HEK293 (cell line): ENCODE measurements at regions not wholly inside any gene's neighbourhood (a gene's known extent, or its start where the extent isn't known, plus 50 kb on each side); places are given as distances from the start of the nearest gene placed in this dataset.

Experiments
- CTCF ChIA-PET: fragments of 350-600 bp; formaldehyde crosslinking; extraction: SDS; loops from one replicate; lab custom pipeline; 2021; ENCODE audit warnings: antibody characterized with exemption; lab: Yijun Ruan, JAX
- POLR2A ChIA-PET: fragments of 300-600 bp; formaldehyde crosslinking; extraction: SDS; loops from one replicate; lab custom pipeline; 2020; ENCODE audit warnings: antibody characterized with exemption, inconsistent platforms; lab: Yijun Ruan, JAX
- H3K27ac ChIP-seq: fragments of 200-500 bp; sonication (Bioruptor generic); 2 replicates; pipeline ENCODE4 v1.5.1; 2014; ENCODE audit warnings: low read depth, low read length, control low read depth, inconsistent platforms; ENCODE audit errors: extremely low read depth
- H3K36me3 ChIP-seq, 2 experiments: fragments of 200-500 bp in 1 of 2; sonication (Bioruptor generic) in 1 of 2; 1 replicate in 1 of 2; 2 replicates in 1 of 2; pipeline ENCODE4 v1.5.1; 2014 to 2017; ENCODE audit warnings: inconsistent platforms in 2 of 2, low read length in 2 of 2; ENCODE audit not compliant: control insufficient read depth in 2 of 2, insufficient read depth in 1 of 2
- H3K4me1 ChIP-seq: fragments of 200-500 bp; sonication (Bioruptor generic); 2 replicates; pipeline ENCODE4 v1.5.1; 2014; ENCODE audit warnings: mild to moderate bottlenecking, low read length, inconsistent platforms; ENCODE audit not compliant: control insufficient read depth, insufficient read depth
- H3K4me3 ChIP-seq: 2 replicates; pipeline ENCODE4 v1.5.1; 2011; ENCODE audit warnings: low read depth, mild to moderate bottlenecking, control low read depth, low read length, moderate library complexity
- H3K9me3 ChIP-seq: fragments of 200-500 bp; sonication (Bioruptor generic); 2 replicates; pipeline ENCODE4 v1.5.1; 2014; ENCODE audit warnings: low read depth, low read length, inconsistent platforms; ENCODE audit not compliant: control insufficient read depth, insufficient read depth
- FEZF1 ChIP-seq: fragments of 450-650 bp; formaldehyde crosslinking; IDR thresholded peaks from 2 replicates; pipeline ENCODE4 v1.5.1; 2016; ENCODE audit warnings: missing biosample characterization, missing genetic modification characterization
- GLI2 ChIP-seq: fragments of 450-650 bp; formaldehyde crosslinking; IDR thresholded peaks from 2 replicates; pipeline ENCODE4; 2017; ENCODE audit warnings: missing biosample characterization, missing genetic modification characterization, low read depth, borderline replicate concordance
- HOXC10 ChIP-seq: sonication (generic); formaldehyde crosslinking; IDR thresholded peaks from 2 replicates; pipeline ENCODE4 v1.8.1; 2023; ENCODE audit warnings: mild to moderate bottlenecking, missing genetic modification reagents
- IKZF3 ChIP-seq: fragments of 450-650 bp; IDR thresholded peaks from 2 replicates; pipeline ENCODE4 v1.5.0; 2018; ENCODE audit warnings: missing biosample characterization, mild to moderate bottlenecking, missing genetic modification characterization, moderate library complexity
- OSR2 ChIP-seq: fragments of 450-650 bp; formaldehyde crosslinking; IDR thresholded peaks from 2 replicates; pipeline ENCODE4 v1.5.1; 2016; ENCODE audit warnings: missing biosample characterization, missing genetic modification characterization
- TCF7L2 ChIP-seq: IDR thresholded peaks from 2 replicates; pipeline ENCODE4 v1.6.1; 2011; ENCODE audit warnings: low read depth, mild to moderate bottlenecking, inconsistent platforms, low read length, moderate library complexity, borderline replicate concordance
- ZNF341 ChIP-seq: fragments of 450-650 bp; formaldehyde crosslinking; IDR thresholded peaks from 2 replicates; pipeline ENCODE4; 2016; ENCODE audit warnings: low read depth, missing biosample characterization, missing genetic modification characterization
- ZNF426 ChIP-seq: fragments of 450-650 bp; formaldehyde crosslinking; IDR thresholded peaks from 2 replicates; pipeline ENCODE4 v1.5.1; 2017; ENCODE audit warnings: missing biosample characterization, missing genetic modification characterization, mild to moderate bottlenecking, inconsistent platforms, moderate library complexity
- ZNF501 ChIP-seq: fragments of 450-650 bp; formaldehyde crosslinking; IDR thresholded peaks from 2 replicates; pipeline ENCODE4 v1.5.1; 2016; ENCODE audit warnings: missing biosample characterization, missing genetic modification characterization
- ZNF555 ChIP-seq: fragments of 450-650 bp; formaldehyde crosslinking; conservative IDR thresholded peaks from 2 replicates; pipeline ENCODE4 v1.5.1; 2017; ENCODE audit warnings: missing biosample characterization, mild to moderate bottlenecking, missing genetic modification characterization, inconsistent platforms
- ZNF596 ChIP-seq: fragments of 450-650 bp; IDR thresholded peaks from 2 replicates; pipeline ENCODE4 v1.5.0; 2018; ENCODE audit warnings: missing biosample characterization, mild to moderate bottlenecking, missing genetic modification characterization, moderate library complexity
- ZNF843 ChIP-seq: fragments of 450-650 bp; formaldehyde crosslinking; IDR thresholded peaks from 2 replicates; pipeline ENCODE4 v1.5.1; 2016; ENCODE audit warnings: missing biosample characterization, missing genetic modification characterization
- ZSCAN16 ChIP-seq: fragments of 450-650 bp; formaldehyde crosslinking; IDR thresholded peaks from 2 replicates; pipeline ENCODE4 v1.5.1; 2016; ENCODE audit warnings: missing biosample characterization, missing genetic modification characterization
- ZXDB ChIP-seq: fragments of 450-650 bp; formaldehyde crosslinking; IDR thresholded peaks from 2 replicates; pipeline ENCODE4 v1.5.1; 2016; ENCODE audit warnings: missing biosample characterization, missing genetic modification characterization
- TF ChIP-seq, protein P1 (sequence below): fragments of 450-650 bp; formaldehyde crosslinking; IDR thresholded peaks from 2 replicates; pipeline ENCODE4 v1.5.1; 2017; ENCODE audit warnings: missing biosample characterization, missing genetic modification characterization
- TF ChIP-seq, protein P2 (sequence below): fragments of 450-650 bp; formaldehyde crosslinking; IDR thresholded peaks from 2 replicates; pipeline ENCODE4 v1.5.1; 2017; ENCODE audit warnings: missing biosample characterization, missing genetic modification characterization
- TF ChIP-seq, protein P3 (sequence below): fragments of 450-650 bp; formaldehyde crosslinking; IDR thresholded peaks from 2 replicates; pipeline ENCODE4 v1.5.1; 2017; ENCODE audit warnings: missing biosample characterization, missing genetic modification characterization
- TF ChIP-seq, protein P4 (sequence below): fragments of 450-650 bp; formaldehyde crosslinking; IDR thresholded peaks from 2 replicates; pipeline ENCODE4 v1.5.1; 2016; ENCODE audit warnings: missing biosample characterization, missing genetic modification characterization
- TF ChIP-seq, protein P5 (sequence below): fragments of 450-650 bp; formaldehyde crosslinking; IDR thresholded peaks from 2 replicates; pipeline ENCODE4 v1.5.1; 2017; ENCODE audit warnings: missing biosample characterization, missing genetic modification characterization
- TF ChIP-seq, protein P6 (sequence below): fragments of 450-650 bp; formaldehyde crosslinking; IDR thresholded peaks from 2 replicates; pipeline ENCODE4 v1.5.1; 2016; ENCODE audit warnings: missing biosample characterization, missing genetic modification characterization

DNA sequence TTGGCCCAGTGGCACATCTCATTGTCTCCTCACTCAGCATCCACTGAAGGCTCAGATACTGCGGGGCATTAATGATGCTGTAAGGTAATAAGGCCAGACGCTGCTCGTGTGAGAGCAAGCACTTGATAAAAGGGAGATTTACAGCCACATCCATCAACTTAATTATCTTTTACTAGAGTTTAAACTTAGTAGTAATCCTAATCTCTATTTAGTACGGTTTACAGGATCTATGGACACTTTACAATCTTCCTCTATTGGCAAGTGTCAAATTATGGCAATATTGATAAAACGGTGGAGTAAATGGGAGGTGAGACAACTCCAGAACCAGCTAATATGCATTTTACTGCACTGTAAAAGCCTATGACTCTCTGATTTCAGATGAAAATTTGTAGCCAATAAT, 192.7 kb upstream of the GPR12 start:
- no peaks in the 10 kb centered on the region for H3K9me3 ChIP-seq
- peaks cover 37% of the 10 kb centered on the region for H3K4me1 ChIP-seq
- H3K4me3 ChIP-seq = no peak overlapping the region
- H3K36me3 ChIP-seq = no peaks in the 10 kb centered on the region
- TF ChIP-seq ZNF501 (0 out of 2 replicates have a peak, but pooled peaks have one; percentile 25), ZSCAN16 (tag by site-specific recombination) (no peak), TCF7L2 (peak; percentile 77; the same call in 1 of the 2 replicates), OSR2 (tag by site-specific recombination) (peak; percentile 53; the same call in 1 of the 2 replicates), ZNF341 (0 out of 2 replicates have a peak, but pooled peaks have one; percentile 10), IKZF3 (tag by site-specific recombination) (peak; percentile 44; the same call in 1 of the 2 replicates), ZNF426 (tag by site-specific recombination) (0 out of 2 replicates have a peak, but pooled peaks have one; percentile 7), ZNF843 (tag by site-specific recombination) (peak; percentile 92), FEZF1 (peak; percentile 94), ZXDB (tag by site-specific recombination) (peak; percentile 89), HOXC10 (CRISPR knock-in tag) (no peak), GLI2 (peak; percentile 20; the same call in 1 of the 2 replicates), ZNF596 (peak; percentile 33; the same call in 1 of the 2 replicates), ZNF555 (tag by site-specific recombination) (no peak)
- TF ChIP-seq, protein P1, sequence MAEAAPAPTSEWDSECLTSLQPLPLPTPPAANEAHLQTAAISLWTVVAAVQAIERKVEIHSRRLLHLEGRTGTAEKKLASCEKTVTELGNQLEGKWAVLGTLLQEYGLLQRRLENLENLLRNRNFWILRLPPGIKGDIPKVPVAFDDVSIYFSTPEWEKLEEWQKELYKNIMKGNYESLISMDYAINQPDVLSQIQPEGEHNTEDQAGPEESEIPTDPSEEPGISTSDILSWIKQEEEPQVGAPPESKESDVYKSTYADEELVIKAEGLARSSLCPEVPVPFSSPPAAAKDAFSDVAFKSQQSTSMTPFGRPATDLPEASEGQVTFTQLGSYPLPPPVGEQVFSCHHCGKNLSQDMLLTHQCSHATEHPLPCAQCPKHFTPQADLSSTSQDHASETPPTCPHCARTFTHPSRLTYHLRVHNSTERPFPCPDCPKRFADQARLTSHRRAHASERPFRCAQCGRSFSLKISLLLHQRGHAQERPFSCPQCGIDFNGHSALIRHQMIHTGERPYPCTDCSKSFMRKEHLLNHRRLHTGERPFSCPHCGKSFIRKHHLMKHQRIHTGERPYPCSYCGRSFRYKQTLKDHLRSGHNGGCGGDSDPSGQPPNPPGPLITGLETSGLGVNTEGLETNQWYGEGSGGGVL = no peak
- TF ChIP-seq, protein P2, sequence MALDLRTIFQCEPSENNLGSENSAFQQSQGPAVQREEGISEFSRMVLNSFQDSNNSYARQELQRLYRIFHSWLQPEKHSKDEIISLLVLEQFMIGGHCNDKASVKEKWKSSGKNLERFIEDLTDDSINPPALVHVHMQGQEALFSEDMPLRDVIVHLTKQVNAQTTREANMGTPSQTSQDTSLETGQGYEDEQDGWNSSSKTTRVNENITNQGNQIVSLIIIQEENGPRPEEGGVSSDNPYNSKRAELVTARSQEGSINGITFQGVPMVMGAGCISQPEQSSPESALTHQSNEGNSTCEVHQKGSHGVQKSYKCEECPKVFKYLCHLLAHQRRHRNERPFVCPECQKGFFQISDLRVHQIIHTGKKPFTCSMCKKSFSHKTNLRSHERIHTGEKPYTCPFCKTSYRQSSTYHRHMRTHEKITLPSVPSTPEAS (tag by site-specific recombination) = no peak
- TF ChIP-seq, protein P3, sequence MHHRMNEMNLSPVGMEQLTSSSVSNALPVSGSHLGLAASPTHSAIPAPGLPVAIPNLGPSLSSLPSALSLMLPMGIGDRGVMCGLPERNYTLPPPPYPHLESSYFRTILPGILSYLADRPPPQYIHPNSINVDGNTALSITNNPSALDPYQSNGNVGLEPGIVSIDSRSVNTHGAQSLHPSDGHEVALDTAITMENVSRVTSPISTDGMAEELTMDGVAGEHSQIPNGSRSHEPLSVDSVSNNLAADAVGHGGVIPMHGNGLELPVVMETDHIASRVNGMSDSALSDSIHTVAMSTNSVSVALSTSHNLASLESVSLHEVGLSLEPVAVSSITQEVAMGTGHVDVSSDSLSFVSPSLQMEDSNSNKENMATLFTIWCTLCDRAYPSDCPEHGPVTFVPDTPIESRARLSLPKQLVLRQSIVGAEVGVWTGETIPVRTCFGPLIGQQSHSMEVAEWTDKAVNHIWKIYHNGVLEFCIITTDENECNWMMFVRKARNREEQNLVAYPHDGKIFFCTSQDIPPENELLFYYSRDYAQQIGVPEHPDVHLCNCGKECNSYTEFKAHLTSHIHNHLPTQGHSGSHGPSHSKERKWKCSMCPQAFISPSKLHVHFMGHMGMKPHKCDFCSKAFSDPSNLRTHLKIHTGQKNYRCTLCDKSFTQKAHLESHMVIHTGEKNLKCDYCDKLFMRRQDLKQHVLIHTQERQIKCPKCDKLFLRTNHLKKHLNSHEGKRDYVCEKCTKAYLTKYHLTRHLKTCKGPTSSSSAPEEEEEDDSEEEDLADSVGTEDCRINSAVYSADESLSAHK (tag by site-specific recombination) = peak; percentile 67
- TF ChIP-seq, protein P4, sequence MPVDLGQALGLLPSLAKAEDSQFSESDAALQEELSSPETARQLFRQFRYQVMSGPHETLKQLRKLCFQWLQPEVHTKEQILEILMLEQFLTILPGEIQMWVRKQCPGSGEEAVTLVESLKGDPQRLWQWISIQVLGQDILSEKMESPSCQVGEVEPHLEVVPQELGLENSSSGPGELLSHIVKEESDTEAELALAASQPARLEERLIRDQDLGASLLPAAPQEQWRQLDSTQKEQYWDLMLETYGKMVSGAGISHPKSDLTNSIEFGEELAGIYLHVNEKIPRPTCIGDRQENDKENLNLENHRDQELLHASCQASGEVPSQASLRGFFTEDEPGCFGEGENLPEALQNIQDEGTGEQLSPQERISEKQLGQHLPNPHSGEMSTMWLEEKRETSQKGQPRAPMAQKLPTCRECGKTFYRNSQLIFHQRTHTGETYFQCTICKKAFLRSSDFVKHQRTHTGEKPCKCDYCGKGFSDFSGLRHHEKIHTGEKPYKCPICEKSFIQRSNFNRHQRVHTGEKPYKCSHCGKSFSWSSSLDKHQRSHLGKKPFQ (tag by site-specific recombination) = peak; percentile 55; the same call in 1 of the 2 replicates
- TF ChIP-seq, protein P5, sequence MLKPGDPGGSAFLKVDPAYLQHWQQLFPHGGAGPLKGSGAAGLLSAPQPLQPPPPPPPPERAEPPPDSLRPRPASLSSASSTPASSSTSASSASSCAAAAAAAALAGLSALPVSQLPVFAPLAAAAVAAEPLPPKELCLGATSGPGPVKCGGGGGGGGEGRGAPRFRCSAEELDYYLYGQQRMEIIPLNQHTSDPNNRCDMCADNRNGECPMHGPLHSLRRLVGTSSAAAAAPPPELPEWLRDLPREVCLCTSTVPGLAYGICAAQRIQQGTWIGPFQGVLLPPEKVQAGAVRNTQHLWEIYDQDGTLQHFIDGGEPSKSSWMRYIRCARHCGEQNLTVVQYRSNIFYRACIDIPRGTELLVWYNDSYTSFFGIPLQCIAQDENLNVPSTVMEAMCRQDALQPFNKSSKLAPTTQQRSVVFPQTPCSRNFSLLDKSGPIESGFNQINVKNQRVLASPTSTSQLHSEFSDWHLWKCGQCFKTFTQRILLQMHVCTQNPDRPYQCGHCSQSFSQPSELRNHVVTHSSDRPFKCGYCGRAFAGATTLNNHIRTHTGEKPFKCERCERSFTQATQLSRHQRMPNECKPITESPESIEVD = peak; percentile 65
- TF ChIP-seq, protein P6, sequence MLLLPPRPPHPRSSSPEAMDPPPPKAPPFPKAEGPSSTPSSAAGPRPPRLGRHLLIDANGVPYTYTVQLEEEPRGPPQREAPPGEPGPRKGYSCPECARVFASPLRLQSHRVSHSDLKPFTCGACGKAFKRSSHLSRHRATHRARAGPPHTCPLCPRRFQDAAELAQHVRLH (tag by site-specific recombination) = peak; percentile 84
- TF ChIP-seq, all 188 proteins: peak for 15
- ChIA-PET CTCF (interaction anchor here (0.5 to 2.7 kb wide), 2 partner anchors 336 to 409 kb away, joined by 3 to 11 read pairs; no protein-coding TSS in a partner anchor), POLR2A (no interaction called here)
- H3K27ac ChIP-seq = no peak overlapping the region; the same call in 1 of the 2 replicates
